OCI-LY3 (cell line): ENCODE measurements at regions not wholly inside any gene's neighbourhood (a gene's known extent, or its start where the extent isn't known, plus 50 kb on each side); places are given as distances from the start of the nearest gene placed in this dataset.

Experiments
- H2AFZ ChIP-seq: fragments of 200-600, 300-600 bp; shearing (Covaris generic); 2 replicates; pipeline ENCODE4 v1.6.0; 2014; ENCODE audit warnings: antibody characterized with exemption, low read depth, low read length
- H3K27ac ChIP-seq: fragments of 200-600, 300-600 bp; sonication (generic); 2 replicates; pipeline ENCODE4 v1.5.1; 2014; ENCODE audit warnings: mild to moderate bottlenecking, low read length, moderate library complexity, mixed read lengths
- H3K27me3 ChIP-seq: fragments of 200-600, 300-600 bp; sonication (generic); 2 replicates; pipeline ENCODE4 v1.6.1; 2014; ENCODE audit warnings: low read depth, low read length, mixed read lengths
- H3K36me3 ChIP-seq: fragments of 200-600, 300-600 bp; sonication (generic); replicated peaks from 2 replicates; pipeline ENCODE3; 2014; ENCODE audit warnings: low read depth, low read length, mixed read lengths
- H3K4me1 ChIP-seq: fragments of 300-600, 200-600 bp; sonication (generic); 2 replicates; pipeline ENCODE4 v1.6.1; 2014; ENCODE audit warnings: low read length, mixed read lengths
- H3K4me2 ChIP-seq: fragments of 200-600, 300-600 bp; sonication (generic); 2 replicates; pipeline ENCODE4 v1.6.1; 2014; ENCODE audit warnings: low read length, mixed read lengths
- H3K4me3 ChIP-seq: fragments of 300-600, 200-600 bp; sonication (generic); 2 replicates; pipeline ENCODE4 v1.5.1; 2014; ENCODE audit warnings: antibody characterized with exemption, mild to moderate bottlenecking, low read length, moderate library complexity
- H3K79me2 ChIP-seq: fragments of 300-600, 200-600 bp; shearing (Covaris generic); 2 replicates; pipeline ENCODE4 v1.6.1; 2014; ENCODE audit warnings: mild to moderate bottlenecking, low read length, mixed read lengths
- H3K9ac ChIP-seq: fragments of 300-600, 200-600 bp; shearing (Covaris generic); 2 replicates; pipeline ENCODE4 v1.6.0; 2014; ENCODE audit warnings: mild to moderate bottlenecking, low read length, moderate library complexity
- H3K9me3 ChIP-seq: fragments of 200-600, 300-600 bp; shearing (Covaris generic); 2 replicates; pipeline ENCODE4 v1.6.1; 2014; ENCODE audit warnings: low read length, mixed read lengths; ENCODE audit not compliant: insufficient read depth
- H4K20me1 ChIP-seq: fragments of 200-600, 300-600 bp; sonication (generic); 2 replicates; pipeline ENCODE4 v1.6.1; 2016; ENCODE audit warnings: low read length, mixed read lengths; ENCODE audit not compliant: insufficient read depth
- CTCF ChIP-seq: fragments of 200-600, 300-600 bp; sonication (generic); IDR thresholded peaks from 2 replicates; pipeline ENCODE4 v1.5.1; 2014; ENCODE audit warnings: antibody characterized with exemption, low read length, low read depth
- EZH2phosphoT487 ChIP-seq: fragments of 200-600 bp; shearing (Covaris generic); IDR thresholded peaks from 2 replicates; pipeline ENCODE4 v1.6.1; 2018; ENCODE audit warnings: antibody characterized with exemption, mixed run types, low read depth

DNA sequence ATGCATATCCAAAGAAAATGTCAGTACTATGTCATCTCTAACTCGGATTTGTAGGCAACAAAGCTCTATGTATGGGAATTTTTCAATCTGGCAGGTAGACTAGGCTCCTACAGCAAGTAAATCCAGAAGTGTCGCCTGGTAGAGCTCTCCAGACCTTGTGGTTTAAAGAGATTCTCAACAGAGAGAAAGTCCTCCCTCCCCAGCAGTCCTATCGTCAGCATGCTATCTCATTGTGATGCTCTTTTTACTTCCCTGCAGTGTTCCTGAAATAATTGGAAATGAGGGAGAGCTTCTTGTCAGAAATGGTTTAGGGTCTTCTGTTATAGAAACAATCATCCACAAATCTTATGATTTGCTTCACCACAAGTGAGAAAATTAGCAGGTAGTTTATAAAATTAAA is 395.4 kb downstream of the FRK start:
- Histone ChIP-seq H2AFZ (no peak overlapping the region), H3K27ac (no peak overlapping the region), H3K27me3 (no peaks in the 10 kb centered on the region), H4K20me1 (no peaks in the 10 kb centered on the region), H3K79me2 (no peaks in the 10 kb centered on the region), H3K4me1 (no peaks in the 10 kb centered on the region), H3K4me3 (no peak overlapping the region), H3K36me3 (no peaks in the 10 kb centered on the region), H3K4me2 (no peak overlapping the region), H3K9ac (no peak overlapping the region), H3K9me3 (no peaks in the 10 kb centered on the region)
- TF ChIP-seq CTCF (no peak), EZH2phosphoT487 (no peak)

DNA sequence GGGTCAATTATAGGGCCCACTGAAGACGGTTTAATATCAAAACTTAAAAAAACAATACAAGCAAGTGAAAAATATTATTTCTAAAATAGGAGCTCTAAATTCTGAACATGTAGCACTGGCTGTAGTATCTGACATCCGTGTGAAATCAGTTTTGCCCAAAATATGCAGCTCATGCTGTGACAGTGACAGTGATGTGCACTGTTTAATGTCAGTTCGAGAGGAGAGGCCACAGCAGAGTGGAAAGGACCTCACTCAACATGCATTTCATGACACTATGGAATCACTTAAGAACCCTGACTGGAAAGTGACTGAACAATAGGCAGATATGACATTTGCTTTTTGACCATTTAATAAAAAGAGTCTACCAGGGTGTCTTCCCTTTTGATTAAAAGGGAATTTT is 397.0 kb downstream of the FRK start:
- TF ChIP-seq CTCF = no peak
- no peak for TF ChIP-seq EZH2phosphoT487
- Histone ChIP-seq H3K4me2 (no peak overlapping the region), H3K9me3 (no peaks in the 10 kb centered on the region), H3K79me2 (no peaks in the 10 kb centered on the region), H3K27ac (no peak overlapping the region), H3K4me1 (no peaks in the 10 kb centered on the region), H3K27me3 (no peaks in the 10 kb centered on the region), H3K9ac (no peak overlapping the region), H2AFZ (no peak overlapping the region), H4K20me1 (no peaks in the 10 kb centered on the region), H3K36me3 (no peaks in the 10 kb centered on the region), H3K4me3 (no peak overlapping the region)

- H4K20me1 ChIP-seq = no peaks in the 10 kb centered on the region
- H3K27ac ChIP-seq = no peak overlapping the region
- H3K4me2 ChIP-seq = no peak overlapping the region
- H3K4me3 ChIP-seq = no peak overlapping the region
- peak; percentile 22; the same call in 1 of the 2 replicates for TF ChIP-seq CTCF
- TF ChIP-seq EZH2phosphoT487 = no peak
- H3K27me3 ChIP-seq = no peaks in the 10 kb centered on the region
- no peak overlapping the region for H3K9ac ChIP-seq
- H3K79me2 ChIP-seq = no peaks in the 10 kb centered on the region
- H2AFZ ChIP-seq = no peak overlapping the region
- no peaks in the 10 kb centered on the region for H3K4me1 ChIP-seq
- no peaks in the 10 kb centered on the region for H3K36me3 ChIP-seq
- no peaks in the 10 kb centered on the region for H3K9me3 ChIP-seq
Observed at GRCh38 chr6:115643762-115644161, 416.9 kb downstream of the FRK start.

- H4K20me1 ChIP-seq = no peaks in the 10 kb centered on the region
- H3K79me2 ChIP-seq = no peaks in the 10 kb centered on the region
- H3K27me3 ChIP-seq = no peaks in the 10 kb centered on the region
- no peaks in the 10 kb centered on the region for H3K9me3 ChIP-seq
- H3K4me2 ChIP-seq = no peak overlapping the region
- no peaks in the 10 kb centered on the region for H3K4me1 ChIP-seq
- H3K36me3 ChIP-seq = no peaks in the 10 kb centered on the region
- no peak overlapping the region for H3K27ac ChIP-seq
- no peak overlapping the region for H2AFZ ChIP-seq
- H3K9ac ChIP-seq = no peak overlapping the region
- no peak overlapping the region for H3K4me3 ChIP-seq
- TF ChIP-seq EZH2phosphoT487 = no peak
- TF ChIP-seq CTCF = no peak
Observed at GRCh38 chr6:115634887-115635286, 425.8 kb downstream of the FRK start.
